Endodermal cell (in vitro differentiated cells): ENCODE measurements at regions not wholly inside any gene's neighbourhood (a gene's known extent, or its start where the extent isn't known, plus 50 kb on each side); places are given as distances from the start of the nearest gene placed in this dataset.

Experiments used
- DNase-seq: peaks from one replicate; pipeline ENCODE4 v3.0.0-alpha.2; 2017
- H3K27ac ChIP-seq: 2 replicates; pipeline ENCODE4 v1.5.1; 2013; ENCODE audit warnings: mild to moderate bottlenecking, low read depth, low read length, moderate library complexity
- H3K27me3 ChIP-seq: 2 replicates; pipeline ENCODE4 v1.6.1; 2013; ENCODE audit warnings: mild to moderate bottlenecking, low read length, moderate library complexity; ENCODE audit not compliant: insufficient read depth, control insufficient read depth, poor library complexity, severe bottlenecking
- H3K36me3 ChIP-seq: 2 replicates; pipeline ENCODE4 v1.7.0; 2013; ENCODE audit warnings: mild to moderate bottlenecking, low read length, moderate library complexity; ENCODE audit not compliant: control insufficient read depth, insufficient read depth
- H3K4me1 ChIP-seq: one replicate; pipeline ENCODE4 v1.7.0; 2013; ENCODE audit warnings: low read length; ENCODE audit not compliant: control insufficient read depth, insufficient read depth
- H3K4me3 ChIP-seq: 2 replicates; pipeline ENCODE4 v1.5.1; 2013; ENCODE audit warnings: mild to moderate bottlenecking, low read length, moderate library complexity
- H3K9ac ChIP-seq: 2 replicates; pipeline ENCODE4 v1.6.1; 2013; ENCODE audit warnings: mild to moderate bottlenecking, low read length, moderate library complexity; ENCODE audit not compliant: poor library complexity, severe bottlenecking; ENCODE audit errors: extremely low read depth
- H3K9me3 ChIP-seq: 2 replicates; pipeline ENCODE4 v1.6.1; 2013; ENCODE audit warnings: mild to moderate bottlenecking, low read length, moderate library complexity; ENCODE audit not compliant: control insufficient read depth
- H3K27ac Mint-ChIP-seq: 2 replicates; pipeline ENCODE4 v1.8.0; 2020; ENCODE audit warnings: mixed read lengths
- H3K27me3 Mint-ChIP-seq: 2 replicates; pipeline ENCODE4 v1.8.0; 2021; ENCODE audit warnings: mild to moderate bottlenecking, mixed read lengths; ENCODE audit not compliant: insufficient read depth
- H3K36me3 Mint-ChIP-seq: 2 replicates; pipeline ENCODE4 v1.8.0; 2020; ENCODE audit warnings: low read depth, mixed read lengths
- H3K4me1 Mint-ChIP-seq: 2 replicates; pipeline ENCODE4 v1.8.0; 2020; ENCODE audit warnings: mixed read lengths
- H3K4me3 Mint-ChIP-seq: 2 replicates; pipeline ENCODE4 v1.8.0; 2020; ENCODE audit warnings: mild to moderate bottlenecking, moderate library complexity, mixed read lengths
- H3K9me3 Mint-ChIP-seq: 2 replicates; pipeline ENCODE4 v1.8.0; 2020; ENCODE audit warnings: mild to moderate bottlenecking, mixed read lengths
- CTCF ChIP-seq: fragments of 200-600 bp; sonication (generic); conservative IDR thresholded peaks from 2 replicates; pipeline ENCODE4 v1.5.0; 2021; ENCODE audit warnings: antibody characterized with exemption, mild to moderate bottlenecking
- WGBS, 2 experiments: methylation state at CpG; one replicate each; pipeline versions ENCODE4 v1.1.5 to v1.1.7; 2013; ENCODE audit warnings: missing lambda C conversion rate in 2 of 2, mixed read lengths in 1 of 2; ENCODE audit not compliant: insufficient coverage in 1 of 2, insufficient read length in 1 of 2; 5-methylcytosine and 5-hydroxymethylcytosine counted together

DNA sequence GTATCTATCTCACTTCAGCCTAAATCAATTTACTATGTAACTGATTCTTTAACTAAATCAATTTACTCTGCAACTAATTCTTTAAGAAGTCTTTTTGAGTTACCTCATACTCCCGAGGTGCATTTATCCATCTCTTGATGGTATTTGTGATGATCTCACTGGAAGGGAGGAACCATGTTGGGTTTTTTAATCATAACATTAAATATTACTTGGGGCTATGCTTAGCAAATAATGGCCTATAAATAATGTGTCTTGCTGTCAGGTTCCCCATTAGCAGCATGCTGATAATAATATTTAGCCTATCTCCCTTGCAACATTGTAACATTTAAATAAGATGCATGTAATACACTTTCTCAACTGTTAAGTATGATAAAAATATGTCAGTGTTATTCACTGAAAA is 411.3 kb downstream of the SLITRK1 start:
- Mint-ChIP-seq H3K36me3 (no peaks in the 10 kb centered on the region), H3K27me3 (no peaks in the 10 kb centered on the region), H3K27ac (no peak overlapping the region), H3K4me3 (no peak overlapping the region), H3K4me1 (no peaks in the 10 kb centered on the region), H3K9me3 (no peaks in the 10 kb centered on the region)
- no peaks in the 10 kb centered on the region for H3K4me1 ChIP-seq
- H3K4me3 ChIP-seq, result no peak overlapping the region
- H3K27me3 ChIP-seq, result no peaks in the 10 kb centered on the region
- no peak for TF ChIP-seq CTCF
- DNase-seq, result no peak
- H3K36me3 ChIP-seq, result no peaks in the 10 kb centered on the region
- no peak overlapping the region for H3K9ac ChIP-seq
- no peak overlapping the region for H3K27ac ChIP-seq
- H3K9me3 ChIP-seq, result no peaks in the 10 kb centered on the region
- 75% methylated on average over 1 of the region's 1 CpG; no CpG with 5 or more reads in 1 of the 2 experiments for WGBS, 2 experiments

- H3K27ac ChIP-seq, result no peak overlapping the region
- H3K27ac Mint-ChIP-seq, result no peak overlapping the region
- DNase-seq, result no peak
- no peaks in the 10 kb centered on the region for H3K36me3 ChIP-seq
- no peaks in the 10 kb centered on the region for H3K27me3 ChIP-seq
- no peaks in the 10 kb centered on the region for H3K4me1 Mint-ChIP-seq
- no peaks in the 10 kb centered on the region for H3K9me3 Mint-ChIP-seq
- no peaks in the 10 kb centered on the region for H3K36me3 Mint-ChIP-seq
- no peaks in the 10 kb centered on the region for H3K9me3 ChIP-seq
- H3K9ac ChIP-seq, result no peak overlapping the region
- H3K27me3 Mint-ChIP-seq, result no peaks in the 10 kb centered on the region
- no peak overlapping the region for H3K4me3 ChIP-seq
- WGBS, 2 experiments, result 92 to 96% methylated on average over 4 of the region's 4 CpGs
- no peak for TF ChIP-seq CTCF
- no peak overlapping the region for H3K4me3 Mint-ChIP-seq
- H3K4me1 ChIP-seq, result no peaks in the 10 kb centered on the region
Observed at GRCh38 chr13:83470133-83470797, 412.0 kb downstream of the SLITRK1 start.

- Mint-ChIP-seq H3K36me3 (no peaks in the 10 kb centered on the region), H3K27me3 (no peaks in the 10 kb centered on the region), H3K4me3 (no peak overlapping the region), H3K27ac (no peak overlapping the region), H3K4me1 (peaks cover 7% of the 10 kb centered on the region), H3K9me3 (no peaks in the 10 kb centered on the region)
- H3K4me3 ChIP-seq, result no peak overlapping the region
- H3K9ac ChIP-seq, result no peak overlapping the region
- DNase-seq, result no peak
- H3K9me3 ChIP-seq, result no peaks in the 10 kb centered on the region
- no peak for TF ChIP-seq CTCF
- no peaks in the 10 kb centered on the region for H3K4me1 ChIP-seq
- no peaks in the 10 kb centered on the region for H3K36me3 ChIP-seq
- 93 to 100% methylated on average over 2 to 11 of the region's 11 CpGs for WGBS, 2 experiments
- H3K27me3 ChIP-seq, result no peaks in the 10 kb centered on the region
- H3K27ac ChIP-seq, result no peak overlapping the region
Observed at GRCh38 chr13:83453723-83454122, 428.6 kb downstream of the SLITRK1 start.
